GM18870 (cell line): ENCODE measurements at regions not wholly inside any gene's neighbourhood (a gene's known extent, or its start where the extent isn't known, plus 50 kb on each side); places are given as distances from the start of the nearest gene placed in this dataset.

Experiments used
- ATAC-seq: cut with Tn5 transposase; IDR thresholded peaks from one replicate; pipeline ENCODE4 v1.9.1; 2021; ENCODE audit warnings: moderate library complexity; ENCODE audit not compliant: unreplicated experiment

GRCh38 chr12:42977451-42978230 is 388.1 kb upstream of the PRICKLE1 start:
- ATAC-seq, result no peak

GRCh38 chr12:42976620-42977019 is 387.1 kb upstream of the PRICKLE1 start:
- ATAC-seq, result no peak

GRCh38 chr12:42976122-42976521 is 386.6 kb upstream of the PRICKLE1 start:
- no peak for ATAC-seq

GRCh38 chr12:42969355-42969754 is 379.8 kb upstream of the PRICKLE1 start:
- no peak for ATAC-seq

GRCh38 chr12:42968426-42968825 is 378.9 kb upstream of the PRICKLE1 start:
- no peak for ATAC-seq

- no peak for ATAC-seq
Measured at GRCh38 chr12:42967850-42968249, 378.3 kb upstream of the PRICKLE1 start.

- no peak for ATAC-seq
Measured at GRCh38 chr12:42963988-42964387, 374.4 kb upstream of the PRICKLE1 start.

GRCh38 chr12:42962384-42962783 is 372.8 kb upstream of the PRICKLE1 start:
- ATAC-seq, result no peak

GRCh38 chr12:42961395-42961794 is 371.8 kb upstream of the PRICKLE1 start:
- ATAC-seq, result no peak

GRCh38 chr12:42960087-42960527 is 370.6 kb upstream of the PRICKLE1 start:
- no peak for ATAC-seq

- ATAC-seq, result no peak
Measured at GRCh38 chr12:42958291-42958674, 368.7 kb upstream of the PRICKLE1 start.

GRCh38 chr12:42957561-42958290 is 368.2 kb upstream of the PRICKLE1 start:
- ATAC-seq, result no peak

GRCh38 chr12:42957136-42957535 is 367.6 kb upstream of the PRICKLE1 start:
- no peak for ATAC-seq

GRCh38 chr12:42953021-42953420 is 363.5 kb upstream of the PRICKLE1 start:
- ATAC-seq, result no peak

GRCh38 chr12:42946871-42947381 is 357.4 kb upstream of the PRICKLE1 start:
- no peak for ATAC-seq

GRCh38 chr12:42945927-42946326 is 356.4 kb upstream of the PRICKLE1 start:
- no peak for ATAC-seq

GRCh38 chr12:42944516-42944915 is 355.0 kb upstream of the PRICKLE1 start:
- ATAC-seq, result no peak

- ATAC-seq, result no peak
Measured at GRCh38 chr12:42936991-42937390, 347.4 kb upstream of the PRICKLE1 start.

GRCh38 chr12:42936260-42936659 is 346.7 kb upstream of the PRICKLE1 start:
- ATAC-seq, result no peak

GRCh38 chr12:42935756-42936155 is 346.2 kb upstream of the PRICKLE1 start:
- ATAC-seq, result no peak

- ATAC-seq, result no peak
Measured at GRCh38 chr12:42935090-42935489, 345.5 kb upstream of the PRICKLE1 start.

- no peak for ATAC-seq
Measured at GRCh38 chr12:42933461-42934081, 344.0 kb upstream of the PRICKLE1 start.
